ENCODE measurements at regions not wholly inside any gene's neighbourhood (a gene's known extent, or its start where the extent isn't known, plus 50 kb on each side); places are given as distances from the start of the nearest gene placed in this dataset.
A peak's percentile ranks its signal among the peaks of the same experiment; 100 is the strongest.

GRCh38 chr1:87834151-87834550, 505.5 kb downstream of the LMO4 start:
- no peak for DNase-seq

- no peak for DNase-seq
These were observed 506.3 kb downstream of the LMO4 start for GRCh38 chr1:87834941-87835340.

DNA sequence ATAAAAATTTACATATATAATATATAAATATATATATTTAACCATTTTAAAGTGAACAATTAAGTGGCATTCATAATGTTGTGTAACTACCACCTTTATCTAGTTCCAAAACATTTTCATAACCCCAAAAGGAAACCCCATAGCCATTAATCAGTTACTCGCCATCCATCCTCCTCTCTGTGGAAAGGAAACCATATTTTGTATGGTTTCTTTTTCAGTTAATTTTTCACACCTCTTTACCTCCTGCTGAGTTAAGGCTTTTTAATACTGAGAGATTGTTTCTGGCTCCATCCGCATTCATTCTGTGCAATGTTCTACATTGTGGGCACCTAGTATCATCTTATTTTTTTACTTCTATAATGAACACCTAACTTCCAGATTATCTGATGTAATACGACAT, 512.1 kb downstream of the LMO4 start:
- no peak for DNase-seq

DNA sequence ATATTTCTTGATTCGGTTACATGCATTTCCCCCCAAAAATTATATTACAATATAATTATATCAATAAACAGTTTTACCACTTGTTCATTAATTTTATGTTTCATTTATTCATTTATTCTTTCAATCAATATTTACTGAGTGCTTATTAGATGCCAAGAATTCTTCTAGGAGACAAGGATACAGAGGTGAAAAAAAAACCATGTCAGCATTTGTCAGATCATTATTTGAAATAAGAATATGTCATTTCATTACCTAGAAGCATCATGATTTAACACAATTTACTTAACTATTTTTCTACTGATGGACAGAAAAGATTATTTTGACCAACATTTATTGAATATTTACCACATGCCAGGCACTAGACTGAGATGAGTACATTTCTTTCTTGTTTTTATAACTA, 512.7 kb downstream of the LMO4 start:
- no peak for DNase-seq

- peak; percentile 26 for DNase-seq
These were observed 513.5 kb downstream of the LMO4 start for GRCh38 chr1:87842156-87842555.

DNA sequence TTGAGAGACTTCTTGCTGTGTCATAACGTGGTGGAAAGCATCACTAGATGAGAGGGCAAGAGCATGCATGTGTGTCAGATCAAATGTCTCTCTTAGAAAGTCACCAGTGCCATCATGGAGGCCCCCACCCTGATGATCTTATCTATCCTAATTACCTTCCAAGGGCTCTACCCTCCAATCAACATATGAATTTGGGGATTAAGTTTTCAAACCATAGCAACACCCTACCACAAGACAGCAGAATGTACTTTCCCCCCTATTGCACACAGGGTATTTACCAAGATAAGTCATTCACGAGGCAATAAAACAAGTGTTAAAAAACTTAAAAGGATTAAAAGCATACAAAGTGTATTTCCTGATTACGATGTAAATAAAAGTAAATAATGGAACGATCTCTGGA, 515.6 kb downstream of the LMO4 start:
- DNase-seq: no peak

- DNase-seq: peak; percentile 34
These were observed 522.8 kb downstream of the LMO4 start for GRCh38 chr1:87851490-87851889.

- no peak for DNase-seq
These were observed 523.9 kb downstream of the LMO4 start for GRCh38 chr1:87852410-87853161.

- peak; percentile 14 for DNase-seq
These were observed 525.1 kb downstream of the LMO4 start for GRCh38 chr1:87853576-87854351.

DNA sequence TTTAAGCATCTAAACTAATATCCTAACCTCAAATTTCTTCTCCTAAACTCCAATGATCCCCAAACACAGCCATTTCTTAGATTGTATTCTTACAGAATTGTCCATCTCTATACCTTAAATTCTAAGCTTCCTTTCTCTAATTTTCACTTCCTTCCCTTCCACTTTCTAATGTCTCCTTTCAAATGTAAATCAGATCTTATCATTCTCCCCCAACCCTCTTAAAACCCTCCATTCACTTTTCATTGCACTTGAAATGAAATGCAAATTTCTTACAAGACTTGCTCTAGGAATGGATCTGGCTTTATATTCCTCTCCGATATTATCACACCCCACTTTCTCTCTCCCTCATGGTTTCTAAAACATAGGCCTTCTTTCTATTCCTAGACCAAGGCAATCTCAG, 534.6 kb downstream of the LMO4 start:
- DNase-seq: no peak

- DNase-seq: no peak
These were observed 536.0 kb downstream of the LMO4 start for GRCh38 chr1:87864676-87865075.

GRCh38 chr1:87866416-87866815, 537.7 kb downstream of the LMO4 start:
- DNase-seq: no peak

GRCh38 chr1:87867626-87868025, 538.9 kb downstream of the LMO4 start:
- peak; percentile 35 for DNase-seq

GRCh38 chr1:87869567-87869966, 540.9 kb downstream of the LMO4 start:
- peak; percentile 69 for DNase-seq

DNA sequence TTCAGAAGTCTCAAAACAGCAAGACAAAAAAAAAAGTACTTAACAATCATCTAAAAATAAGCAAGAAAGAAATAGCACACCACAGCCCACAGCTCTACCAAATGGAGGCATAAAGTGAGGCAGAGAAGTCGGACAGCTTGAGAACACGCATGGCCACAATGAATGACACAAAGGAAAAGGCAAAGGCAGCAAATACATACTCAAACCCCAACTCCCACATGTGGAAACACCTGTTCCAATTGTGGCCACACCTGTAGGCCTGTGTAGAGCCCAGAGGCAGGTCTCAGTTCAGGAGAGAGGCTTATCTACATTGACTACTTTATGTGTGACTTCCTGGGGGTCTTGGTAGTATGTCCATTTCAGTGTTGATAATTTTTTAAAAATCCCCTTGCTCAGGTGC, 543.5 kb downstream of the LMO4 start:
- no peak for DNase-seq

DNA sequence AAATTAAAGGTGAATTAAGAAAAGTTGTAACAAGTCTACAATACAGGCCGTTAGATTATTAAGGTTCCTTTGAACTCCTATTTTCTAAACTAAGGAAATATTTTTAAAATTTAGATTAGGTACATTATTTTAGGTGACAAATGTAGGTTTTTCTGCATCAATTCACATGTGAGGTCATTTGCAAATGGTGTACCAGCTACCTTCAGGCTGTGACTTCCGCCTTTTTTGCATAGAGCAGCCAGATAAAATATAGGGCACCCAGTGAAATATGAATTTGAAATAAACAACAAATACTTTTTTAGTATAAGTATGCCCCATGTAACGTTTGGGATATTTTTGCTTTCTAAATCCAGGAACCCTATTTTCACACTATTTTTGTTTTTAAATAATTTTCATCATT, 544.0 kb downstream of the LMO4 start:
- DNase-seq: no peak

GRCh38 chr1:87878873-87879272, 550.2 kb downstream of the LMO4 start:
- peak; percentile 20 for DNase-seq

- DNase-seq: no peak
These were observed 551.5 kb downstream of the LMO4 start for GRCh38 chr1:87880098-87880760.

DNA sequence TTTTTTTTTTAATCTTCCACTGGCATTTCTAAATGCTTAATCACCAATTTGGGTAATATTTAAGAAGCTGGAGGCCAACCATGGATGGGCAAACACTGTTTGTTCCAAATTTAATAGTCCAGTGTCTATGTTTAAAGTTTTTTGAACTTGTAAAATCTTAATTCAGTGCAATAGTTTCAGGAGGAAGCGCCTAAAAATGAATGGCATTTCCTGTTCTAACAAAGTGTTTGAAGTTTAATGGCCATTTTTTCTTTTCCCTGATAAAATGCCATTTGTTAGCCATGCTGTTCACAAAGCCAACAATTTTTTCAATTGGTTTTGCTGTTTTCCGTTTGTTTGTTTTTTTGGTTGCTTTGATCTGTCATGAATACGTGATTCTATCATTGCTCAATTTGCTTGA, 552.1 kb downstream of the LMO4 start:
- DNase-seq: peak; percentile 38

- no peak for DNase-seq
These were observed 555.2 kb downstream of the LMO4 start for GRCh38 chr1:87883906-87884305.

GRCh38 chr1:87884581-87884980, 555.9 kb downstream of the LMO4 start:
- no peak for DNase-seq

- DNase-seq: no peak
These were observed 556.8 kb downstream of the LMO4 start for GRCh38 chr1:87885278-87886025.

GRCh38 chr1:87887100-87887499, 558.4 kb downstream of the LMO4 start:
- DNase-seq: no peak

Data from fibroblast of upper back skin (primary cell).